ENCODE measurements at regions not wholly inside any gene's neighbourhood (a gene's known extent, or its start where the extent isn't known, plus 50 kb on each side); places are given as distances from the start of the nearest gene placed in this dataset.

- Mint-ChIP-seq H3K9me3 (peaks cover 5 to 33% (median 10%) of the 10 kb centered on the region in 7 donors), H3K36me3 (no peaks in the 10 kb centered on the region), H3K4me3 (no peak overlapping the region), H3K4me1 (no peaks in the 10 kb centered on the region), H3K27me3 (no peaks in the 10 kb centered on the region), H3K27ac (no peak overlapping the region)
- ATAC-seq (ENCODE audit: low read depth in 2 of 2) (no peak), DNase-seq (no peak)
Measured at GRCh38 chr13:62142048-62142447, 726.4 kb upstream of the PCDH20 start.

GRCh38 chr13:62139597-62139996, 723.9 kb upstream of the PCDH20 start:
- DNase-seq (no peak), ATAC-seq (ENCODE audit: low read depth in 2 of 2) (no peak)
- Mint-ChIP-seq H3K9me3 (peaks cover 2 to 33% (median 6%) of the 10 kb centered on the region in 7 donors), H3K4me3 (no peak overlapping the region), H3K27me3 (no peaks in the 10 kb centered on the region), H3K4me1 (no peaks in the 10 kb centered on the region), H3K36me3 (no peaks in the 10 kb centered on the region), H3K27ac (no peak overlapping the region)

- no peaks in the 10 kb centered on the region for H3K27me3 Mint-ChIP-seq
- ATAC-seq (ENCODE audit: low read depth in 2 of 2), result no peak
- no peaks in the 10 kb centered on the region for H3K36me3 Mint-ChIP-seq
- H3K4me3 Mint-ChIP-seq, result no peak overlapping the region
- H3K9me3 Mint-ChIP-seq, result peaks cover 2 to 26% (median 6%) of the 10 kb centered on the region in 7 donors
- DNase-seq, result no peak
- no peak overlapping the region for H3K27ac Mint-ChIP-seq
- H3K4me1 Mint-ChIP-seq, result no peaks in the 10 kb centered on the region
Measured at GRCh38 chr13:62137629-62138405, 722.2 kb upstream of the PCDH20 start.

- no peak for ATAC-seq (ENCODE audit: low read depth in 2 of 2)
- Mint-ChIP-seq H3K27ac (no peak overlapping the region), H3K36me3 (no peaks in the 10 kb centered on the region), H3K9me3 (peaks cover 0 to 8% (median 2%) of the 10 kb centered on the region in 7 donors), H3K4me3 (no peak overlapping the region), H3K27me3 (no peaks in the 10 kb centered on the region), H3K4me1 (no peaks in the 10 kb centered on the region)
- no peak for DNase-seq
Measured at GRCh38 chr13:62131604-62132003, 716.0 kb upstream of the PCDH20 start.

GRCh38 chr13:62130062-62130970, 714.7 kb upstream of the PCDH20 start:
- no peak overlapping the region for H3K27ac Mint-ChIP-seq
- no peaks in the 10 kb centered on the region for H3K4me1 Mint-ChIP-seq
- ATAC-seq (ENCODE audit: low read depth in 2 of 2) (no peak), DNase-seq (no peak)
- H3K36me3 Mint-ChIP-seq, result no peaks in the 10 kb centered on the region
- no peak overlapping the region for H3K4me3 Mint-ChIP-seq
- H3K27me3 Mint-ChIP-seq, result no peaks in the 10 kb centered on the region
- H3K9me3 Mint-ChIP-seq, result peaks cover 0 to 8% (median 2%) of the 10 kb centered on the region in 7 donors

- no peak for ATAC-seq (ENCODE audit: low read depth in 2 of 2)
- no peaks in the 10 kb centered on the region for H3K36me3 Mint-ChIP-seq
- no peak overlapping the region for H3K4me3 Mint-ChIP-seq
- no peak overlapping the region for H3K27ac Mint-ChIP-seq
- H3K27me3 Mint-ChIP-seq, result no peaks in the 10 kb centered on the region
- H3K4me1 Mint-ChIP-seq, result no peaks in the 10 kb centered on the region
- no peak for DNase-seq
- peaks cover 0 to 8% (median 2%) of the 10 kb centered on the region in 7 donors for H3K9me3 Mint-ChIP-seq
Measured at GRCh38 chr13:62129000-62129551, 713.4 kb upstream of the PCDH20 start.

- Mint-ChIP-seq H3K36me3 (no peaks in the 10 kb centered on the region), H3K9me3 (peaks cover 0 to 2% (median 0%) of the 10 kb centered on the region in 7 donors), H3K27me3 (no peaks in the 10 kb centered on the region), H3K4me3 (no peak overlapping the region), H3K27ac (no peak overlapping the region), H3K4me1 (no peaks in the 10 kb centered on the region)
- no peak for DNase-seq
- ATAC-seq (ENCODE audit: low read depth in 2 of 2), result no peak
Measured at GRCh38 chr13:62126400-62126799, 710.8 kb upstream of the PCDH20 start.

- Mint-ChIP-seq H3K27ac (no peak overlapping the region), H3K4me3 (no peak overlapping the region), H3K27me3 (no peaks in the 10 kb centered on the region), H3K4me1 (no peaks in the 10 kb centered on the region), H3K36me3 (no peaks in the 10 kb centered on the region), H3K9me3 (peaks cover 0 to 2% (median 0%) of the 10 kb centered on the region in 7 donors)
- DNase-seq (no peak), ATAC-seq (ENCODE audit: low read depth in 2 of 2) (no peak)
Measured at GRCh38 chr13:62125451-62125850, 709.8 kb upstream of the PCDH20 start.

- Mint-ChIP-seq H3K4me1 (no peaks in the 10 kb centered on the region), H3K4me3 (no peak overlapping the region), H3K36me3 (no peaks in the 10 kb centered on the region), H3K27ac (no peak overlapping the region), H3K9me3 (no peaks in the 10 kb centered on the region), H3K27me3 (no peaks in the 10 kb centered on the region)
- no peak for DNase-seq
- ATAC-seq (ENCODE audit: low read depth in 2 of 2), result no peak
Measured at GRCh38 chr13:62123409-62123808, 707.8 kb upstream of the PCDH20 start.

GRCh38 chr13:62122434-62122833, 706.8 kb upstream of the PCDH20 start:
- DNase-seq (no peak), ATAC-seq (ENCODE audit: low read depth in 2 of 2) (no peak)
- no peaks in the 10 kb centered on the region for H3K27me3 Mint-ChIP-seq
- no peaks in the 10 kb centered on the region for H3K9me3 Mint-ChIP-seq
- H3K4me3 Mint-ChIP-seq, result no peak overlapping the region
- no peaks in the 10 kb centered on the region for H3K4me1 Mint-ChIP-seq
- H3K36me3 Mint-ChIP-seq, result no peaks in the 10 kb centered on the region
- no peak overlapping the region for H3K27ac Mint-ChIP-seq

GRCh38 chr13:62119739-62120700, 704.4 kb upstream of the PCDH20 start:
- Mint-ChIP-seq H3K9me3 (peaks cover 0 to 2% (median 0%) of the 10 kb centered on the region in 7 donors), H3K27ac (peak overlapping the region in 1 of 6 donors; percentile 24), H3K4me3 (peak overlapping the region in 1 of 8 donors; percentile 3), H3K36me3 (no peaks in the 10 kb centered on the region), H3K4me1 (no peaks in the 10 kb centered on the region), H3K27me3 (no peaks in the 10 kb centered on the region)
- DNase-seq, result no peak
- no peak for ATAC-seq (ENCODE audit: low read depth in 2 of 2)

- ATAC-seq (ENCODE audit: low read depth in 2 of 2) (no peak), DNase-seq (no peak)
- no peaks in the 10 kb centered on the region for H3K4me1 Mint-ChIP-seq
- H3K27me3 Mint-ChIP-seq, result no peaks in the 10 kb centered on the region
- H3K27ac Mint-ChIP-seq, result no peak overlapping the region
- no peak overlapping the region for H3K4me3 Mint-ChIP-seq
- H3K36me3 Mint-ChIP-seq, result no peaks in the 10 kb centered on the region
- peaks cover 0 to 3% (median 0%) of the 10 kb centered on the region in 7 donors for H3K9me3 Mint-ChIP-seq
Measured at GRCh38 chr13:62115831-62116230, 700.2 kb upstream of the PCDH20 start.

- DNase-seq (no peak), ATAC-seq (ENCODE audit: low read depth in 2 of 2) (no peak)
- H3K27me3 Mint-ChIP-seq, result no peaks in the 10 kb centered on the region
- H3K27ac Mint-ChIP-seq, result no peak overlapping the region
- H3K4me1 Mint-ChIP-seq, result no peaks in the 10 kb centered on the region
- no peaks in the 10 kb centered on the region for H3K36me3 Mint-ChIP-seq
- H3K9me3 Mint-ChIP-seq, result peaks cover 0 to 3% (median 0%) of the 10 kb centered on the region in 7 donors
- no peak overlapping the region for H3K4me3 Mint-ChIP-seq
Measured at GRCh38 chr13:62113179-62113578, 697.5 kb upstream of the PCDH20 start.
